IMR-90 (cell line): ENCODE measurements at regions not wholly inside any gene's neighbourhood (a gene's known extent, or its start where the extent isn't known, plus 50 kb on each side); places are given as distances from the start of the nearest gene placed in this dataset.

Experiments used
- ATAC-seq: fragments of 200-7000 bp; cut with Tn5 transposase; 2 replicates; pipeline ENCODE4 v1.9.1; 2020; ENCODE audit warnings: low read depth, mild to moderate bottlenecking, moderate library complexity
- BruUV-seq: library from RNA; stranded (reverse); fragments of 400-500 nt; replicated peaks from 2 replicates; lab custom pipeline; 2021; lab: Mats Ljungman, UMichigan
- CTCF ChIA-PET: fragments of 300-600 bp; formaldehyde crosslinking; extraction: SDS; loops from one replicate; lab custom pipeline; 2021; ENCODE audit warnings: antibody characterized with exemption; lab: Yijun Ruan, JAX
- POLR2A ChIA-PET: fragments of 300-600 bp; sonication (Branson Sonifier 250); formaldehyde crosslinking; loops from one replicate; lab custom pipeline; 2022; ENCODE audit warnings: antibody characterized with exemption; ENCODE audit not compliant: unreplicated experiment; lab: Charles Lee
- DNase-seq: peaks from one replicate; pipeline ENCODE4 v3.0.0; 2013
- H2AFZ ChIP-seq: replicated peaks from 2 replicates; pipeline ENCODE3; 2013; ENCODE audit warnings: low read length, mild to moderate bottlenecking; ENCODE audit not compliant: poor library complexity
- H2AK5ac ChIP-seq: 2 replicates; pipeline ENCODE4 v1.6.1; 2013; ENCODE audit warnings: low read depth, low read length, inconsistent platforms
- H2AK9ac ChIP-seq: replicated peaks from 2 replicates; pipeline ENCODE3; 2013; ENCODE audit warnings: mild to moderate bottlenecking, low read depth, low read length, moderate library complexity; ENCODE audit not compliant: poor library complexity
- H2BK120ac ChIP-seq: 2 replicates; pipeline ENCODE4 v1.6.1; 2013; ENCODE audit warnings: low read depth, low read length, inconsistent platforms
- H2BK15ac ChIP-seq: 3 replicates; pipeline ENCODE4 v1.6.1; 2013; ENCODE audit warnings: low read depth, low read length, inconsistent platforms
- H2BK20ac ChIP-seq: 2 replicates; pipeline ENCODE4 v1.6.1; 2013; ENCODE audit warnings: low read depth, mild to moderate bottlenecking, inconsistent platforms, low read length, moderate library complexity
- H2BK5ac ChIP-seq: 2 replicates; pipeline ENCODE4 v1.6.1; 2013; ENCODE audit warnings: mild to moderate bottlenecking, low read depth, low read length, inconsistent platforms; ENCODE audit not compliant: poor library complexity, severe bottlenecking
- H3K14ac ChIP-seq: replicated peaks from 2 replicates; pipeline ENCODE4 v1.6.1; 2013; ENCODE audit warnings: low read depth, low read length, inconsistent platforms
- H3K18ac ChIP-seq: 2 replicates; pipeline ENCODE4 v1.6.1; 2013; ENCODE audit warnings: low read depth, low read length, control low read depth
- H3K23ac ChIP-seq: 2 replicates; pipeline ENCODE4 v1.6.1; 2013; ENCODE audit warnings: low read depth, low read length, inconsistent platforms
- H3K27ac ChIP-seq: 2 replicates; pipeline ENCODE4 v1.5.1; 2013; ENCODE audit warnings: mild to moderate bottlenecking, control low read depth, low read length; ENCODE audit not compliant: insufficient read depth
- H3K27me3 ChIP-seq: 2 replicates; pipeline ENCODE4 v1.6.1; 2013; ENCODE audit warnings: low read length; ENCODE audit not compliant: control insufficient read depth, insufficient read depth
- H3K36me3 ChIP-seq: 2 replicates; pipeline ENCODE4 v1.6.1; 2013; ENCODE audit warnings: low read length, mixed read lengths; ENCODE audit not compliant: control insufficient read depth, insufficient read depth
- H3K4ac ChIP-seq: 2 replicates; pipeline ENCODE4 v1.6.1; 2013; ENCODE audit warnings: low read depth, low read length, inconsistent platforms
- H3K4me1 ChIP-seq: 2 replicates; pipeline ENCODE4 v1.6.1; 2013; ENCODE audit warnings: low read length, mixed read lengths; ENCODE audit not compliant: control insufficient read depth, insufficient read depth
- H3K4me2 ChIP-seq: 2 replicates; pipeline ENCODE4 v1.6.1; 2013; ENCODE audit warnings: low read depth, mild to moderate bottlenecking, control low read depth, low read length, moderate library complexity
- H3K4me3 ChIP-seq: 2 replicates; pipeline ENCODE4 v1.5.1; 2013; ENCODE audit warnings: low read depth, mild to moderate bottlenecking, control low read depth, low read length, moderate library complexity; ENCODE audit not compliant: insufficient read depth
- H3K56ac ChIP-seq: 2 replicates; pipeline ENCODE4 v1.6.1; 2013; ENCODE audit warnings: low read length, inconsistent platforms; ENCODE audit not compliant: insufficient read depth; ENCODE audit errors: extremely low read depth
- H3K79me1 ChIP-seq, 2 experiments: 2 replicates each; pipeline ENCODE4 v1.6.1; 2013; ENCODE audit warnings: low read length in 2 of 2, inconsistent platforms in 1 of 2, low read depth in 1 of 2
- H3K9ac ChIP-seq: 2 replicates; pipeline ENCODE4 v1.6.1; 2013; ENCODE audit warnings: low read depth, low read length, control low read depth
- H3K9me1 ChIP-seq: 2 replicates; pipeline ENCODE4 v1.6.1; 2013; ENCODE audit warnings: low read length, inconsistent platforms; ENCODE audit not compliant: insufficient read depth
- H3K9me3 ChIP-seq: 2 replicates; pipeline ENCODE4 v1.6.1; 2013; ENCODE audit warnings: low read length; ENCODE audit not compliant: control insufficient read depth, insufficient read depth
- H4K20me1 ChIP-seq: 2 replicates; pipeline ENCODE4 v1.6.1; 2013; ENCODE audit warnings: low read length, inconsistent platforms; ENCODE audit not compliant: insufficient read depth
- H4K5ac ChIP-seq: 2 replicates; pipeline ENCODE4 v1.6.1; 2013; ENCODE audit warnings: mild to moderate bottlenecking, low read depth, low read length, control low read depth
- H4K8ac ChIP-seq, 2 experiments: 2 replicates each; pipeline ENCODE4 v1.6.1; 2013; ENCODE audit warnings: low read depth in 2 of 2, low read length in 2 of 2, control low read depth in 1 of 2, inconsistent platforms in 1 of 2
- H4K91ac ChIP-seq: 2 replicates; pipeline ENCODE4 v1.6.1; 2013; ENCODE audit warnings: low read depth, low read length, inconsistent platforms; ENCODE audit not compliant: insufficient read depth
- RAD21 ChIP-seq: IDR thresholded peaks from 2 replicates; pipeline ENCODE4 v1.6.1; 2012; ENCODE audit warnings: low read length, improper control_type of control experiment
- RCOR1 ChIP-seq: IDR thresholded peaks from 2 replicates; pipeline ENCODE4 v1.6.1; 2012; ENCODE audit warnings: mild to moderate bottlenecking, low read length, improper control_type of control experiment; ENCODE audit not compliant: insufficient replicate concordance
- WGBS, 2 experiments: methylation state at CpG; one replicate each; pipeline versions ENCODE4 v1.1.5 to v1.1.7; 2013; ENCODE audit warnings: missing lambda C conversion rate in 2 of 2; ENCODE audit not compliant: insufficient read length in 1 of 2; ENCODE audit errors: extremely low coverage in 2 of 2; 5-methylcytosine and 5-hydroxymethylcytosine counted together
- dilution Hi-C: fragments of 300-500 bp; cut with HindIII; formaldehyde crosslinking; loops from one replicate; pipeline ENCODE4 v1.14.3; 2018; ENCODE audit warnings: low sequenced_read_pairs; ENCODE audit not compliant: unreplicated experiment
- in situ Hi-C: fragments of 300-500 bp; cut with MboI; formaldehyde crosslinking; loops from 3 replicates; pipeline ENCODE4 v1.14.3; 2019; ENCODE audit warnings: low sequenced_read_pairs, inconsistent platforms, mixed read lengths
- intact Hi-C: fragments of 100-400 bp; cut with micrococcal nuclease; formaldehyde crosslinking; loops from 2 replicates; pipeline ENCODE4 v1.10.0; 2022
- TF ChIP-seq, protein P1 (sequence below): fragments of 150-350 bp; IDR thresholded peaks from 2 replicates; pipeline ENCODE4 v1.6.1; 2017; ENCODE audit warnings: mild to moderate bottlenecking, antibody characterized with exemption, low read length, low read depth

DNA sequence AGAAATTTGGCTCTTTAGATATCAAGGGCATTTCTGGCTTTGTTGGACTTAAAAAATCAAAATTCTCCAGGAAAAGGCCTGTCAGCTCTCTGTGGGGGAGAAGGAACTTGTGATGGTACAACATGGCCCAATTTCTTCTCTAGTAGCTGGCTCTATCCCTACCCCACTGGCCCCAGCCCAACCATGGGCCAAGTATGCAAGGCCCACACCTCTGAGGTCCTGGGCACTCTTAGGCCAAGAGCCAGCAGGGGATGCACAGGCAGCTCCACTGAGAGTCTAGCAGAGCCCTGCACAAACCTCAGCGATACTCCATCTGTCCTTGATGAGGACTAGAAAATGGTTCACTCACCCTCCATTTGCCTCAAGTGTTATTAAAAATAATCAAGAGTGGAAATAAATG lies 261.2 kb downstream of the C7orf25 start:
- WGBS, 2 experiments: no CpG with 5 or more reads among the region's 1 CpG
- intact Hi-C loops (no loop called here), in situ Hi-C loops (no loop called here), dilution Hi-C loops (no loop called here)
- Histone ChIP-seq H3K4ac (no peak overlapping the region), H3K14ac (no peak overlapping the region), H3K36me3 (no peaks in the 10 kb centered on the region), H3K9me1 (no peaks in the 10 kb centered on the region), H2BK20ac (no peak overlapping the region), H2AK5ac (no peak overlapping the region), H3K9me3 (no peaks in the 10 kb centered on the region), H4K5ac (no peak overlapping the region), H2BK120ac (no peak overlapping the region), H4K91ac (no peak overlapping the region), H2BK5ac (no peak overlapping the region), H3K27ac (no peak overlapping the region), H3K4me3 (no peak overlapping the region), H4K8ac (no peak overlapping the region), H4K20me1 (no peaks in the 10 kb centered on the region), H3K56ac (no peak overlapping the region), H2AFZ (no peak overlapping the region), H3K79me1 (no peaks in the 10 kb centered on the region), H3K18ac (no peak overlapping the region), H3K23ac (no peak overlapping the region), H3K4me1 (no peaks in the 10 kb centered on the region), H3K9ac (no peak overlapping the region), H3K27me3 (no peaks in the 10 kb centered on the region), H3K4me2 (no peak overlapping the region), H2BK15ac (no peak overlapping the region), H2AK9ac (no peak overlapping the region)
- no TSS peak for BruUV-seq
- TF ChIP-seq RAD21 (no peak), RCOR1 (no peak)
- TF ChIP-seq, protein P1, sequence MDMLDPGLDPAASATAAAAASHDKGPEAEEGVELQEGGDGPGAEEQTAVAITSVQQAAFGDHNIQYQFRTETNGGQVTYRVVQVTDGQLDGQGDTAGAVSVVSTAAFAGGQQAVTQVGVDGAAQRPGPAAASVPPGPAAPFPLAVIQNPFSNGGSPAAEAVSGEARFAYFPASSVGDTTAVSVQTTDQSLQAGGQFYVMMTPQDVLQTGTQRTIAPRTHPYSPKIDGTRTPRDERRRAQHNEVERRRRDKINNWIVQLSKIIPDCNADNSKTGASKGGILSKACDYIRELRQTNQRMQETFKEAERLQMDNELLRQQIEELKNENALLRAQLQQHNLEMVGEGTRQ: no peak
- DNase-seq: no peak
- CTCF ChIA-PET: no interaction called here
- no peak for ATAC-seq
- POLR2A ChIA-PET: no interaction called here
